ENCODE measurements at regions not wholly inside any gene's neighbourhood (a gene's known extent, or its start where the extent isn't known, plus 50 kb on each side); places are given as distances from the start of the nearest gene placed in this dataset.

DNA sequence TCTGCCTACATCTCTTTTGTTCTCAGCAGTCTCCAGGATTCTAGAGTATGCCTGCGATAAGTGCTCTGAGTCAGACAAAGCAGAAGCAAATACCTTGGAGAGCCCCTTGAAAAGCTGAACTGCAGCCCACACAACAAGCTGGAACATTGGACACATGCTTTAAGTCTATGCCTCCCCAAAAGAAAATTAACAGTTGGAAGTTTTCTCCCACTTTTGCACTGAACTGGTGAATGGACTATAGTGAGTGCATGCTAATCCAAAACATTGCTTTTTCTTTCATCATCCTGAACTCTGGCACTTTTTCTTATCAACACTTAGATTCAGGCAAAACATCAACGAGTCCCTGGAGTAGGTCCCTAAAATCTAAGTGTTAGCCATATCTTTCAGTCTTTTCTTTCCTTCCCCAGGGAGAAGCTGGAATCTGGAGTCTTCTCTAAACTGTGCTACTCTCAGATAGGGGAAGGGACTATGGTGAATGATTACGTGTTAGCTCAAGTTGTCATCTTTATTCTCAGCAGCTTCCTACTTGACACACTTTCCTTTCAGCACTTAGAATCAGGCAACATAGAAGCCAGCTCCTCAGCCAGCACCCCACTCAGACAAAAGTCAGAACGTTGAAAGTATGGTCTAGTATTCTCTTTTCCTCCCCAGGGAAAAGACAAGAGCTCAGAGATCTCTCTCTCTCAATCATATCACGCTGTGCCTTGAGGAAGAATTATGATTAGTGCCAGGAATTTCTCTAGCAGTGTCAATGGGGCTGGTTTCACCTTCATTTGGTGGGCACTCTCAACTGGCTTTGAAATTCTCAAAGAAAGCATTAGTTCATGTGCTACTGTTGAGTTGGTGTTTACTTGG is 811.0 kb upstream of the GJE1 start:
- TF ChIP-seq RAD21 (conservative IDR thresholded peaks at IDR 0.05) (no peak), POLR2AphosphoS5 (IDR thresholded peaks at IDR 0.05) (no peak)
- TF ChIP-seq, protein P1, sequence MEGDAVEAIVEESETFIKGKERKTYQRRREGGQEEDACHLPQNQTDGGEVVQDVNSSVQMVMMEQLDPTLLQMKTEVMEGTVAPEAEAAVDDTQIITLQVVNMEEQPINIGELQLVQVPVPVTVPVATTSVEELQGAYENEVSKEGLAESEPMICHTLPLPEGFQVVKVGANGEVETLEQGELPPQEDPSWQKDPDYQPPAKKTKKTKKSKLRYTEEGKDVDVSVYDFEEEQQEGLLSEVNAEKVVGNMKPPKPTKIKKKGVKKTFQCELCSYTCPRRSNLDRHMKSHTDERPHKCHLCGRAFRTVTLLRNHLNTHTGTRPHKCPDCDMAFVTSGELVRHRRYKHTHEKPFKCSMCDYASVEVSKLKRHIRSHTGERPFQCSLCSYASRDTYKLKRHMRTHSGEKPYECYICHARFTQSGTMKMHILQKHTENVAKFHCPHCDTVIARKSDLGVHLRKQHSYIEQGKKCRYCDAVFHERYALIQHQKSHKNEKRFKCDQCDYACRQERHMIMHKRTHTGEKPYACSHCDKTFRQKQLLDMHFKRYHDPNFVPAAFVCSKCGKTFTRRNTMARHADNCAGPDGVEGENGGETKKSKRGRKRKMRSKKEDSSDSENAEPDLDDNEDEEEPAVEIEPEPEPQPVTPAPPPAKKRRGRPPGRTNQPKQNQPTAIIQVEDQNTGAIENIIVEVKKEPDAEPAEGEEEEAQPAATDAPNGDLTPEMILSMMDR (IDR thresholded peaks at IDR 0.05; ENCODE audit: poor library complexity, severe bottlenecking) = no peak

All from neural cell (in vitro differentiated cells).